ENCODE measurements at regions not wholly inside any gene's neighbourhood (a gene's known extent, or its start where the extent isn't known, plus 50 kb on each side); places are given as distances from the start of the nearest gene placed in this dataset.
"Not testable (repeated sequence)": the region's sequence is repeated elsewhere in the genome, so short reads cannot be mapped to it uniquely, and the experiment has no call there.

GRCh38 chr2:57251495-57251894, 795.1 kb upstream of the VRK2 start:
- not testable (repeated sequence) for TF ChIP-seq POLR2A, CTCF (IDR thresholded peaks at IDR 0.05)
